A673 (cell line): ENCODE measurements at regions not wholly inside any gene's neighbourhood (a gene's known extent, or its start where the extent isn't known, plus 50 kb on each side); places are given as distances from the start of the nearest gene placed in this dataset.
A peak's percentile ranks its signal among the peaks of the same experiment; 100 is the strongest.
"Not testable (repeated sequence)": the region's sequence is repeated elsewhere in the genome, so short reads cannot be mapped to it uniquely, and the experiment has no call there.

Source experiments
- BruUV-seq: library from RNA; stranded (reverse); fragments of 400-500 nt; replicated peaks from 2 replicates; lab custom pipeline; 2021; lab: Mats Ljungman, UMichigan
- CTCF ChIA-PET: fragments of 300-600 bp; sonication (Branson Sonifier 250); formaldehyde crosslinking; loops from one replicate; lab custom pipeline; 2022; ENCODE audit warnings: antibody characterized with exemption; lab: Charles Lee
- POLR2A ChIA-PET: fragments of 300-600 bp; sonication (Branson Sonifier 250); formaldehyde crosslinking; loops from one replicate; lab custom pipeline; 2022; ENCODE audit warnings: antibody characterized with exemption; ENCODE audit not compliant: low non-redundant PET; lab: Charles Lee
- DNase-seq: peaks from one replicate; pipeline ENCODE4 v3.0.0-alpha.2; 2015; ENCODE audit warnings: low spot score
- H3K27ac ChIP-seq: fragments of 200-600 bp; sonication (generic); 2 replicates; pipeline ENCODE4 v1.5.1; 2016; ENCODE audit warnings: mixed run types, low read depth, mild to moderate bottlenecking, mixed read lengths, antibody characterized with exemption, low read length; ENCODE audit not compliant: poor library complexity, severe bottlenecking
- H3K27me3 ChIP-seq: fragments of 200-600 bp; sonication (generic); replicated peaks from 2 replicates; pipeline ENCODE4 v1.6.1; 2017; ENCODE audit warnings: mixed run types, low read depth, mild to moderate bottlenecking, mixed read lengths, antibody characterized with exemption, low read length; ENCODE audit not compliant: insufficient read depth, poor library complexity
- H3K36me3 ChIP-seq: fragments of 200-600 bp; sonication (generic); 2 replicates; pipeline ENCODE4 v1.6.1; 2016; ENCODE audit warnings: mixed run types, mild to moderate bottlenecking, mixed read lengths, antibody characterized with exemption, low read length; ENCODE audit not compliant: insufficient read depth, poor library complexity, severe bottlenecking
- H3K4me1 ChIP-seq: fragments of 200-600 bp; sonication (generic); 2 replicates; pipeline ENCODE4 v1.6.1; 2017; ENCODE audit warnings: mixed run types, mild to moderate bottlenecking, mixed read lengths, antibody characterized with exemption, low read length; ENCODE audit not compliant: insufficient read depth, poor library complexity, severe bottlenecking
- H3K4me3 ChIP-seq: fragments of 200-600 bp; sonication (generic); 2 replicates; pipeline ENCODE4 v1.5.1; 2016; ENCODE audit warnings: low read depth, mixed run types, mild to moderate bottlenecking, mixed read lengths, low read length; ENCODE audit not compliant: poor library complexity, severe bottlenecking
- H3K9me3 ChIP-seq: fragments of 200-600 bp; sonication (generic); 2 replicates; pipeline ENCODE4 v1.6.1; 2016; ENCODE audit warnings: mixed run types, low read depth, mild to moderate bottlenecking, mixed read lengths, antibody characterized with exemption, low read length; ENCODE audit not compliant: poor library complexity, severe bottlenecking
- CTCF ChIP-seq: fragments of 300-800, 200-600 bp; sonication (generic); conservative IDR thresholded peaks from 2 replicates; pipeline ENCODE4 v1.5.1; 2017; ENCODE audit warnings: low read depth, mild to moderate bottlenecking, antibody characterized with exemption, low read length, moderate library complexity, mixed read lengths
- EZH2 ChIP-seq: fragments of 200-600 bp; sonication (generic); IDR thresholded peaks from 2 replicates; pipeline ENCODE4 v1.6.1; 2017; ENCODE audit warnings: borderline replicate concordance, low read depth, mild to moderate bottlenecking, mixed read lengths, antibody characterized with exemption, low read length; ENCODE audit not compliant: poor library complexity, severe bottlenecking
- intact Hi-C: fragments of 100-400 bp; cut with micrococcal nuclease; formaldehyde crosslinking; loops from one replicate; pipeline ENCODE4 v1.10.0; 2022; ENCODE audit not compliant: unreplicated experiment

GRCh38 chr2:60214626-60214875, 338.9 kb downstream of the BCL11A start:
- TF ChIP-seq EZH2: no peak
- TF ChIP-seq CTCF: no peak
- intact Hi-C loops: no loop called here
- H3K27me3 ChIP-seq: no peaks in the 10 kb centered on the region
- ChIA-PET POLR2A (no interaction called here), CTCF (no interaction called here)
- H3K4me1 ChIP-seq: peaks cover 32% of the 10 kb centered on the region
- no peaks in the 10 kb centered on the region for H3K36me3 ChIP-seq
- DNase-seq: no peak
- H3K9me3 ChIP-seq: no peaks in the 10 kb centered on the region
- no peak overlapping the region for H3K4me3 ChIP-seq
- no peak overlapping the region for H3K27ac ChIP-seq
- BruUV-seq: no TSS peak

- H3K36me3 ChIP-seq: no peaks in the 10 kb centered on the region
- no peak for TF ChIP-seq EZH2
- no peak for TF ChIP-seq CTCF
- H3K4me1 ChIP-seq: peaks cover 32% of the 10 kb centered on the region
- intact Hi-C loops: no loop called here
- peak; percentile 93 for DNase-seq
- POLR2A ChIA-PET: no interaction called here
- H3K27ac ChIP-seq: peak overlapping the region; percentile 48
- H3K9me3 ChIP-seq: no peaks in the 10 kb centered on the region
- H3K27me3 ChIP-seq: no peaks in the 10 kb centered on the region
- BruUV-seq: no TSS peak
- CTCF ChIA-PET: no interaction called here
- peak overlapping the region; percentile 28 for H3K4me3 ChIP-seq
These were observed 339.4 kb downstream of the BCL11A start for GRCh38 chr2:60213865-60214625.

GRCh38 chr2:60212181-60212945, 341.1 kb downstream of the BCL11A start:
- BruUV-seq: no TSS peak
- Histone ChIP-seq H3K4me1 (peaks cover 32% of the 10 kb centered on the region), H3K4me3 (no peak overlapping the region), H3K27ac (no peak overlapping the region), H3K36me3 (no peaks in the 10 kb centered on the region), H3K27me3 (no peaks in the 10 kb centered on the region), H3K9me3 (no peaks in the 10 kb centered on the region)
- ChIA-PET CTCF (no interaction called here), POLR2A (no interaction called here)
- intact Hi-C loops: no loop called here
- no peak for DNase-seq
- TF ChIP-seq EZH2 (no peak), CTCF (no peak)

- POLR2A ChIA-PET, H3K36me3 ChIP-seq, intact Hi-C loops, H3K27me3 ChIP-seq, H3K4me3 ChIP-seq, CTCF ChIA-PET, BruUV-seq, H3K9me3 ChIP-seq, H3K27ac ChIP-seq, H3K4me1 ChIP-seq, DNase-seq: not testable (repeated sequence)
These were observed 364.4 kb downstream of the BCL11A start for GRCh38 chr2:60189006-60189405.
